ENCODE measurements at regions not wholly inside any gene's neighbourhood (a gene's known extent, or its start where the extent isn't known, plus 50 kb on each side); places are given as distances from the start of the nearest gene placed in this dataset.

GRCh38 chr13:112325920-112326645 lies 50.1 kb upstream of the SPACA7 start:
- Histone ChIP-seq H3K9me3 (replicated peaks; ENCODE audit: control insufficient read depth, insufficient read depth, low read length) (no peaks in the 10 kb centered on the region), H3K9ac (replicated peaks; ENCODE audit: extremely low read depth, insufficient read depth, low read length) (no peak overlapping the region), H4K20me1 (replicated peaks; ENCODE audit: control insufficient read depth, extremely low read depth, insufficient read depth, low read length) (no peaks in the 10 kb centered on the region), H3K4me2 (ENCODE audit: insufficient read depth, low read length) (no peak overlapping the region), H3K79me2 (ENCODE audit: control insufficient read depth, insufficient read depth, low read length) (no peaks in the 10 kb centered on the region), H2AFZ (ENCODE audit: low read depth, low read length) (no peak overlapping the region), H3K4me3 (replicated peaks in 1 of 3; ENCODE audit: insufficient read depth in 1 of 3, low read depth in 1 of 3, low read length in 3 of 3) (no peak overlapping the region), H3K27ac (ENCODE audit: insufficient read depth, low read depth, low read length) (no peak overlapping the region), H3K36me3 (ENCODE audit: control insufficient read depth in 2 of 2, extremely low read depth in 1 of 2, insufficient read depth in 2 of 2, low read length in 2 of 2) (no peaks in the 10 kb centered on the region), H3K4me1 (ENCODE audit: control insufficient read depth, extremely low read depth, insufficient read depth, low read length) (no peaks in the 10 kb centered on the region), H3K27me3 (ENCODE audit: control insufficient read depth in 2 of 2, insufficient read depth in 2 of 2, low read length in 2 of 2) (no peaks in the 10 kb centered on the region), H3K9me1 (replicated peaks; ENCODE audit: control insufficient read depth, extremely low read depth, insufficient read depth, low read length) (no peaks in the 10 kb centered on the region)
- intact Hi-C loops (cut with micrococcal nuclease) (no loop called here), dilution Hi-C loops (cut with MboI; ENCODE audit: extremely low pct_ligation_motif_present, low sequenced_read_pairs) (no loop called here)
- ChIA-PET CTCF (no interaction called here), POLR2A (no interaction called here)
- TF ChIP-seq FOS (IDR thresholded peaks at IDR 0.05; ENCODE audit: borderline replicate concordance, insufficient read depth, low read length) (no peak), POLR2AphosphoS5 (IDR thresholded peaks at IDR 0.05; ENCODE audit: insufficient read depth, low read depth, low read length) (no peak), JUN (IDR thresholded peaks at IDR 0.05; ENCODE audit: borderline replicate concordance, insufficient read depth, insufficient read length, low read depth) (no peak), POLR2A (IDR thresholded peaks at IDR 0.05; ENCODE audit: low read depth, low read length) (no peak), CTCF (IDR thresholded peaks at IDR 0.05; ENCODE audit: extremely low read depth in 1 of 2, insufficient read depth in 1 of 2, low read depth in 1 of 2, low read length in 2 of 2) (no peak), EZH2 (IDR thresholded peaks at IDR 0.05; ENCODE audit: borderline replicate concordance, low read depth, low read length, severe bottlenecking) (no peak), MAX (IDR thresholded peaks at IDR 0.05; ENCODE audit: insufficient read depth, insufficient read length) (no peak), GATA2 (IDR thresholded peaks at IDR 0.05; ENCODE audit: insufficient read depth, insufficient read length, low read depth, low read length) (no peak), MYC (IDR thresholded peaks at IDR 0.05; ENCODE audit: low read depth, low read length) (no peak)
- FAIRE-seq (no peak), DNase-seq (ENCODE audit: low read depth, low spot score) (no peak)
- BruUV-seq (replicated peaks), result no TSS peak
